ENCODE measurements at regions not wholly inside any gene's neighbourhood (a gene's known extent, or its start where the extent isn't known, plus 50 kb on each side); places are given as distances from the start of the nearest gene placed in this dataset.

DNA sequence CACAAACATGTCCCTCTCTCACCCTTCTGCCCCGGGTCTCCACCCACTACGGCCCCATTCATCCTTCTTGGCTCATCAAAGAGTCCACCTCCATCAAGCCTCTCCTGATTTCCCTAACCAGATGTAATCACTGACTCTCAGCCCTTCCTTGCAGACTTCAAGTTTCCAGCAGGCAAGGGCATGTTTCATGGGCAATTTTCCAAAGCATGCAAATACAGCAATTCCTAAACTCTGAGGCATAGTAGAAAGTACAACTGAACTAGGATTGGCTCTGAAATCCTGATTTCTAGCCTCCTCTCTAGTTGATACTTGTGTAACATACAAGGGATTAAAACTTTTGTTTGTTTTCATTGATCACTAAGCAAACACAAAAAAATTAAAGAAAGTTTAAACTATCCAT is 109.1 kb upstream of the GADD45A start:
- 82 to 87% (median 86%) methylated on average over 2 of the region's 2 CpGs for WGBS, 3 donors
- no peak overlapping the region for H3K27ac ChIP-seq (ENCODE audit: low read depth, low read length)

DNA sequence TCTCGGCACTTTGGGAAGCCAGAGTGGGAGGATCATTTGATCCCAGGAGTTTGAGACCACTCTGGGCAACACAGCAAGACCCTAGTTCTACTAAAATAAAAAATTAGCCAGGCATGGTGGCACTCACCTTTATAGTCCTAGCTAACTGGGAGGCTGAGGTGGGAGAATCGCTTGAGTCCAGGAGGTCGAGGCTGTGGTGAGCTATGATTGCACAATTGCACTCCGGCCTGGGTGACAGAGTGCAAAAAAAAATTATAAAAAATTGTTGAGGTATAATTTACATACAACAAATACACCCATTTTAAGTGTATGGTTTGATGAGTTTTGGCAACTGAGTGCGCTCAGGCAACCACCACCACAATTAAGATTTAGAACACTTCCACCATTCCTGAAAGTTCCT is 108.5 kb upstream of the GADD45A start:
- H3K27ac ChIP-seq (ENCODE audit: low read depth, low read length) = no peak overlapping the region
- 90 to 95% (median 91%) methylated on average over 5 of the region's 5 CpGs for WGBS, 3 donors

GRCh38 chr1:67577646-67578045 is 107.4 kb upstream of the GADD45A start:
- 95 to 97% (median 96%) methylated on average over 3 of the region's 3 CpGs for WGBS, 3 donors

DNA sequence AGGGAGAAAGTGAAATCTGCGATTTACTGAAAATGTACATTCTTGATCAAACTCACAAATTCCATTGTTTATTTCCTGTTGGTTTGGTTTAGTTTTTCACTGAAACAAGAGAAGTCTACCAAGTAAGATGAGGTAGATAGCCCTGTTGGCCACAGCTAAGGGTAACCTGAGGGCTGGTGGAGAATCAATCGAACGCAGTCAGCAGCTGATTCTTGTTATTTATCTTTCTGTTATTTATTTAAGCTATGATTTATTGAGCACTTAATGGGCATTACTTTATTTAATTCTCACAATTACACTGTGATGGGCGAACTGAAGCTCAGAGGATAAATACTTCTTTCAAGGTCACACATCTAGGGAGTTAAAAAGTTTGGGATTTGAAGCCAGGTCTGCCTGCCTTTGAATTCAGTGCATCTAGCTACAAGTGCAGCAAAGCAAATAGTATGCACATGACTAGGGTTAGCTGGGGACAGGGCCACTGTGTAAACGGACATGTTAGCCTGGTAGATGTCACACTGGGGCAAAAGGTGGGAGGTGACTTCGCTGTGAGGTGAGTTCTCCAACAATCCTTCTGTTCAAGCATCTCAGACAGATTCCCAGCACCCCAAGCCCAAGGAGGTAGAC is 106.5 kb upstream of the GADD45A start:
- H3K27ac ChIP-seq (ENCODE audit: low read depth, low read length) = no peak overlapping the region
- 33 to 92% (median 86%) methylated on average over 6 of the region's 6 CpGs for WGBS, 3 donors

More at GRCh38 chr1:67577646-67578045, 107.4 kb upstream of the GADD45A start:
- H3K27ac ChIP-seq (ENCODE audit: low read depth, low read length) = no peak overlapping the region

GRCh38 chr1:67579623-67580394 is 105.2 kb upstream of the GADD45A start:
- H3K27ac ChIP-seq (ENCODE audit: low read depth, low read length) = no peak overlapping the region
- WGBS, 3 donors = 18 to 40% (median 37%) methylated on average over 2 of the region's 2 CpGs

DNA sequence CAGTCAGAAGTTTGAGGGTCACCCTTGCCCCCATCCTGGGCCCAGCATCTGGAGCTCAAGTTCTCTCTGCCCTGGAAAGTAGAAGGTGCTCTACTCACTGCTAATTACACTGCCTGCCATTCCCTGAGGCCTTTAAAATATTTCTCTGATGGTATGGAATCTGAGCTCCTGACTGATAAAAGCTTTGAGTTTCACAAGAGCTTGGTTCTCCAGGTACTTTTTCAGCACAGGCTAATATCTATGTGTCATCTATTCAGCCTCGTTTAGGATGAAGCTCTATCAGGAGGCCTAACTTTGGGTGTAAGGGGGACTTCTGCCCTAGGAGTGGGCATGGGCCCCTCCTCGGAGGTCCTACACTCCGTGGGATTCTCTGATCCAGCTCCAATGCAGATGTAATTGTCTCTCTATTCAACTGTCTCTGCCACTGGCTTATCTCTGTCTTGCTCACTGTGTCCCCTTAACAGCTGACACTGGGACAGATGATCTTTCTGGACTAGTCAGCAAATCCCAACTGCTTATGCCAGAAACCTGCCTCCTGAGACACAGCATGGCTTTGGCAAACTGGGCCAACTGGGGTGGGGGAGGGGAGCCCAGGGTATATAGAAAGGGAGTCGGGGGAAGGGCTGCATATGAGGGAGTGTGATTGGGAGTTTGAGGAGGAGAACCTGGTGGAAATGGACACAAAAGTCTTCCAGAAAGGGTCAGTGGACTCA is 104.2 kb upstream of the GADD45A start:
- H3K27ac ChIP-seq (ENCODE audit: low read depth, low read length) = no peak overlapping the region
- 87 to 91% (median 87%) methylated on average over 4 of the region's 4 CpGs for WGBS, 3 donors

DNA sequence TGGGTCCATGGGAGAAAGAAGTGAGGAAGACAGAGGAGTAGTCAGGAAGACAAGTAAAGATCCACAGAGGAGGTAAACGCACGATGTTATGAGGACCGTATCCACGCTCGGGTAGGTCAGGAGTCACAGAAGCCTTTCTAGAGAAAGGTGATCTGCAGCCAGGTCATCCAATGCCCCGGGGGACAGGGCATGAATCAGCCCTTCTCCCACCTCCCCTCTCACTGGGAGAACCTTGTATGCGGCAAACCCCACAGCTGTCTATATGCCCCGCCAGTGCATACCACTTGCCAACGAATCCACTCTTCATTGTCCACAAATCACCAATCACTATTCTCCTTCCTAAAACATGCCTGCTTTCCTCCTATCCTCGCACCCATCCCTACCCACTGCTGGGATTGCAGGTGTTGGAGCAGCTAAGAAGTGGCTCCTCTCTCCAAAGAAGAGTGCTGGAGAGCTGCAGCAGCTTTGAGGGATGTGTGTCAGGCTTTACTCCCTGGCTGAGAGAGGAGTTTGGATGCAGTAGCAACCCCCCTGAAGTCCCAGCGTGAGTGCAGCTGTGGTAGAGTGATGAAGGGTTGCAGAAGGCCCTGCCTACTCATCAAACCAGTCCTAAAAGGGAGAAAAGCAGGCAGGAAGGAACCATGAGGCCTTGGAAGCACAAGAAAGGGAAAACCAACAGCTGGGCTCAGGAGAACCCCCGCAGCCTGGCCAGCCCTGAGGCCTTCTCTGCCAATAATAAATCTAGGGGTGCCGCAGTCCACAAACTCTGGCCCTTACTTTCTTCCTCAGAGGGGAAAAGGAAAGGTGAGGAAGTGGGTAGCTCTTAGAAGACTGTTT is 102.2 kb upstream of the GADD45A start:
- H3K27ac ChIP-seq (ENCODE audit: low read depth, low read length) = no peak overlapping the region
- 85 to 90% (median 90%) methylated on average over 13 of the region's 13 CpGs for WGBS, 3 donors

DNA sequence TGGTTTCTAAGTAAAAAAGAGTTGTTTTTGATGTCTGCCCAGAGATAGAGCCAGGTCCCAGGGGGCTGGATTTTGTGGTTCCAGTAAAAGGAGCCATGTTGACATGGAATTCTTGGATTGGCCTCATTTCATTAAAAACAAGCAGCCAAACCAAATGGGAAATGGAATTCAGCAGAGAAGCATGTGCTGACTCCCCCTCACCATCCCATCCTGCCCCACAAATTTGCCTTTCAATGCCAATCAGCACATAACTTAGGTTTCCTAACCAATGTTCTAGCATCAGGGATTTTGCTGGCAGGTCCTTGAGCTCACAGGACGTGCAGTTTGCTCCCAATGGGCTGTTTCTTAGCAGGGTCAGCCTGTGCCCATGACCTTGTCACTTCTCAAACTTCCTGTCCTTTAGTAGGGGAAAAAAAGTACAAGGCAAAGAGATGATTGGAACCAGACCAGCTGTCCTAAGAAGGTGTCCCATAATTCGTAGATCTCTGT is 101.5 kb upstream of the GADD45A start:
- H3K27ac ChIP-seq (ENCODE audit: low read depth, low read length) = no peak overlapping the region
- 48 to 67% (median 65%) methylated on average over 2 of the region's 2 CpGs for WGBS, 3 donors

GRCh38 chr1:67584938-67585337 is 100.1 kb upstream of the GADD45A start:
- 79 to 91% (median 90%) methylated on average over 6 of the region's 6 CpGs for WGBS, 3 donors
- H3K27ac ChIP-seq (ENCODE audit: low read depth, low read length) = no peak overlapping the region

DNA sequence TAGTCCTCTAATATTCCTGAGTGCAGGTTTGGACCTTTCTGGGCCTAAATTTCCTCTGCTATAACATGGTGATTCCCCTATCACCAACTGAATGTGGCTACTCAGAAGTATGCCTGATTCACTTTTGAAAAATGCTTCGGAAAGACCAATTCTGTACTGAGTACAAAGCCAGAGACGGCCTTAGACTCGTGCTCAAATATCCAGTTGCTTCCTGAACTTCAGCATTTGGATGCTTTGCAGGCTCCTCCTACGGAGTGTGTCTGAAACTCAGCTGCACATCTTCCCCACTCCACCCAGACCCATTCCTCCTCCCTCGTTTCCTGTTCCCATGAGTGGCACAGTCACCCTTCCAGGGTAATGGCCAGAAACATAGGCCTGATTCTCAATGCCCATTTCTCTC is 98.4 kb upstream of the GADD45A start:
- WGBS, 3 donors = 48 to 87% (median 59%) methylated on average over 5 of the region's 5 CpGs
- no peak overlapping the region for H3K27ac ChIP-seq (ENCODE audit: low read depth, low read length)

GRCh38 chr1:67588178-67588855 is 96.7 kb upstream of the GADD45A start:
- WGBS, 3 donors = 59 to 69% (median 64%) methylated on average over 9 of the region's 9 CpGs
- no peak overlapping the region for H3K27ac ChIP-seq (ENCODE audit: low read depth, low read length)

DNA sequence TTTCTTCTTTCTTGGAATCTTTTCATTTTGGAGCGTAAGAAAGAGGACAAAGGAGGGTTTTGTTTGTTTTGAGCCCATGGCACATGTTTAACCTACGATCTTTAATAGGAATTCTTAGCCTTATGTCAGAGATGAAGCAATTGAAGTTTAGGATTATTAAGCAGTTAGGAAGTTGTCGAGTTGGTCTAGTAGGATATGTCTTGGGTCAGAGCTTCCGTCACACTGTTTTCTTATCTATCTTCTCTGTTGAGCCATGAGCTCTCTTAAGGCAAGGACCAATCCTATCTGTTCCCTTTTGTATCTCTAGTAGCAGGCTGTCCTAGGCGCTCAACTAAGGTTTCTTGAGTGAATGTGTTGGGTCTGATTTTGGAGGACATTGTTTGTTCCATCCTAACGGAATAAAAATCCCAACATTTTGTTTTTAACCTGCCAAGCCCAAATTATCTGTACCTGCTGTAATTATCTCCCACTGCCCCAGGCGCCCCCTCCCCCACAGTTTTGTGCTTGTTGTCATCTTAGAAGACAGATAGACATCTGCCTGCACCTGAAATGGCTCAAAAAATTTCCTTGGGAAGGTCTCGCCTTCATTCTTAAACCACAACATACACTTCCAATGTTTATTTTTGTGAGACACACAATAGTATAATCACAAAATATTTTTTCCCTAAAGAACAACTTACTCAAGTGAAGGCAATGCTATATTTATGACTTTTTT is 95.3 kb upstream of the GADD45A start:
- H3K27ac ChIP-seq (ENCODE audit: low read depth, low read length) = no peak overlapping the region
- 83 to 94% (median 92%) methylated on average over 8 of the region's 8 CpGs for WGBS, 3 donors

DNA sequence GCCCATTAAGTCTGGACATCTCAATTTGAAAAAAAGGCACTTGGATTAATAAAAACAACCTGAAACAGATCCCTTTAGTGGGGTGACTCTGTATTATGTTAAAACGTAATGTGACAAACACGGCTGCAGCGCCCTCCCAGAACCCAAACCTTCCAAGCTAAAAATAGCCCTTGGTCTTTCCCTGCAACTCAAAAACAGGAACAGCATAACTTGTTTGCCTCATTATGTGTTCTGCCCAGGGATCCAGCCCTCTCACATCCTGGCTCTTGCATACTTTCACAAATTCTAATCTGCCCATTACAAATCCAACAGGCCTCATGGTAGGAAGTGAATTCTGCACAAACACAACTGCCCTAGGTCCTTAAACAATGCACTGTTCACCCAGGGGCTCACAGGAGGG is 94.7 kb upstream of the GADD45A start:
- whole genome bisulfite sequencing, 3 donors = 27 to 62% (median 28%) methylated on average over 3 of the region's 3 CpGs
- H3K27ac ChIP-seq (ENCODE audit: low read depth, low read length) = no peak overlapping the region

GRCh38 chr1:67594764-67595163 is 90.2 kb upstream of the GADD45A start:
- 90 to 94% (median 90%) methylated on average over 2 of the region's 2 CpGs for WGBS, 3 donors
- H3K27ac ChIP-seq (ENCODE audit: low read depth, low read length) = no peak overlapping the region

GRCh38 chr1:67596674-67597073 is 88.3 kb upstream of the GADD45A start:
- no peak overlapping the region for H3K27ac ChIP-seq (ENCODE audit: low read depth, low read length)
- WGBS, 3 donors = 70 to 75% (median 74%) methylated on average over 3 of the region's 3 CpGs

- whole genome bisulfite sequencing, 3 donors = 87 to 90% (median 89%) methylated on average over 3 of the region's 3 CpGs
- no peak overlapping the region for H3K27ac ChIP-seq (ENCODE audit: low read depth, low read length)
Measured at GRCh38 chr1:67597336-67597735, 87.7 kb upstream of the GADD45A start.

DNA sequence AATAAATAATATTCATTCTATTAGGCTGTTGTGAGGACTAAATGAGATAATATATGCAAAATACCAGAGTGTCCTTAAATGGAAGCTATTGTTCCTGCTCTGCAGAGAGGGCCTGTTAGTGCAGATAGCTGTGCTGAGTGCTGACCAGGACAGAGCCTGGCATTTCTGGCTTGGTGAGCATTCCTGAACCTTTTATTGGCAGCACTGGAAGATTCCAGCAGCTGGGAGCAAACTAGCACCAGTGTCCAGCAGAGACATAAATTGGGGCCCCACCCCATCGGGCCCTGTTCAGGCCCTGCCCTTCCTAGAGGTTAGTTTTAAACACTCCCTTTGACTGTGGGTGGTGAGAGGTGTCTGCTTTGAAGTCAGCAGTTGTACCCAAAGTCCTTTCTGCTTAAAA is 85.9 kb upstream of the GADD45A start:
- no peak overlapping the region for H3K27ac ChIP-seq (ENCODE audit: low read depth, low read length)
- WGBS, 3 donors = 68 to 85% (median 73%) methylated on average over 1 of the region's 1 CpG

All from adipose tissue (tissue), 3 donors.